GM19324 (cell line): ENCODE measurements at regions not wholly inside any gene's neighbourhood (a gene's known extent, or its start where the extent isn't known, plus 50 kb on each side); places are given as distances from the start of the nearest gene placed in this dataset.

Experiments
- ATAC-seq: cut with Tn5 transposase; IDR thresholded peaks from one replicate; pipeline ENCODE4 v1.9.1; 2021; ENCODE audit warnings: mild to moderate bottlenecking, moderate library complexity; ENCODE audit not compliant: unreplicated experiment, low FRiP score

DNA sequence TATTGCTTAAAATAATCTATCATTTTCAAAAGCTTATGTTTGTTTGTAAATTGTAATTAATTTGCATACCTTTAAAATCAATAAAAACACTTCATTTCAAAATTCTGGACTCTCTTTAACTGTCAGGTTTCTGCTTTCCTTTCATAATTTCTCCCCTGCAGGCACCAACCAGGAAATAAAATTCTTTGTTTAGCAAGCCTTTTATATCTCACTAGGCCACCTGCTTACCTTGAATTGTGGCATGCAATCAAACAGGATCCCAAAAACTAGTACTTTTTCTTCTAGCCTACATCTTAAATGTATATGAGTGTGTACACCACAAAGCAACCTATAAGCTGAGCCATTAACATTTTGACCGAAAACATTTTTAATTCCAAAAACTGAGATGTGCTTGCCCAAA is 233.1 kb downstream of the NR4A2 start:
- ATAC-seq: no peak

GRCh38 chr2:156098506-156098905 is 234.0 kb downstream of the NR4A2 start:
- no peak for ATAC-seq

GRCh38 chr2:156088587-156088986 is 243.9 kb downstream of the NR4A2 start:
- ATAC-seq: no peak

DNA sequence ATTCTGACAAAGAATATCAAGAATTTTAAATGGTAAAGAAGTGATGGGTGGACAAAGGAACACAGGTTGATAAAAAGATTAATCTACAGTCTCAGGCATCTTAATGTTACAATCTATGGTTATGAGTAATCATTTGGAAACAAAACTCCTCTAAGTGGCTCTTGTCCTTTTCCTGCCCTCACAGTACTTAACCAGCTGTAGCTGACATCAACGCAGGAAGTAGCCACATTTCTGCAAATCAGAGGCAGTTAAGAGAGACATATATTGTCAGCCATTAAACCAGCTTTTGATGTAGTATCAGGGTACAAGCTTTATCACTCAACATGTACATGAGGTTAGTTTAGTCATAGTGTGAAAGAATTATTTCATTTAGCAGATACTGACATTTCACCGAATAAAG is 244.6 kb downstream of the NR4A2 start:
- ATAC-seq: no peak

DNA sequence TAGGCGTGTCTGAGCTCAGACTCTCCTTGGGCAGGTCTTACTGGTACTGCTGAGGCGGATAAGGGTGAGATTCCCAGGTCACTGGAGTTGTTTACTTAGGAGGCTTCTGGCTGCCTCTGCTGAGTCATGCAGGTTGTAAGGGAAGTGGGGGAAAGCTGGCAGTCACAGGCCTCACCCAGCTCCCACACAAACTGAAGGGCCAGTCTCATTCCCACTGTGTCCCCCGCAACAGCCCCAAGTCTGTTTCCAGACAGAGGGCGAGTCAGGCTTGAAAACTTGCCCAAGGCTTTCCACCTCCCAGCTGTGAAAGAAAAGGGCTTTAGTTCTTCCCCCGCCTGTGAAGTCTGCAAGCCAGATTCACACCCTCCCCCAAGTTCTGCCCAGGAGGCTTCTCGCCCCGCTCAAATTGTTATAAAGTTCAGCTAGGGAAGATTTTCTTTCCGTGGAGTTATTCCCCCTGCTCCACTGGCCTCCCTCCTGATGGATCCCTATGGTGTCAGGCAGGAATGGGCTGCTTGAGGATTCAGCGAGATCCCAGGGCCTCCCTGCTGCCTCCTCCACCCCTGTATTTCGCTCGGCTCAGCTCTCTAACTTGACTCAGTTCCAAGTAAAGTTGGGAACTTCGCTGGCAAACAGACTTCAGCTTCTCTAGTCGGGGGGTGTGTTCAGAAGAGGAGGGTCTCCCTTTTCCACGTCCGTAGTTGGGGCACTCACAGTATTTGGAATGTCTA is 248.6 kb downstream of the NR4A2 start:
- no peak for ATAC-seq

DNA sequence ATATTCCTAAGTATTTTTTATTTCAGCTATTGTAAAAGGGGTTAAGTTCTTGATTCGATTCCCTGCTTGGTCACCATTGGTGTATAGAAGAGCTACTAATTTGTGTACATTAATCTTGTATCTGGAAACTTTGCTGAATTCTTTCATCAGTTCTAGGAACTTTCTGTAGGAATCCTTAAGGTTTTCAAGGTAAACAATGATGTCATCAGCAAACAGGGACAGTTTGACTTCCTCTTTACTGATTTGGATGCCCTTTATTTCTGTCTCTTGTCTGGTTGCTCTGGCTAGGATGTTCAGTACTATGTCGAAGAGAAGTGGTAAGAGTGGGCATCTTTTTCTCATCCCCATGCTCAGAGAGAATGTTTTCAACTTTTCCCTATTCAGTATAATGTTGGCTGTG is 252.7 kb downstream of the NR4A2 start:
- ATAC-seq: no peak

DNA sequence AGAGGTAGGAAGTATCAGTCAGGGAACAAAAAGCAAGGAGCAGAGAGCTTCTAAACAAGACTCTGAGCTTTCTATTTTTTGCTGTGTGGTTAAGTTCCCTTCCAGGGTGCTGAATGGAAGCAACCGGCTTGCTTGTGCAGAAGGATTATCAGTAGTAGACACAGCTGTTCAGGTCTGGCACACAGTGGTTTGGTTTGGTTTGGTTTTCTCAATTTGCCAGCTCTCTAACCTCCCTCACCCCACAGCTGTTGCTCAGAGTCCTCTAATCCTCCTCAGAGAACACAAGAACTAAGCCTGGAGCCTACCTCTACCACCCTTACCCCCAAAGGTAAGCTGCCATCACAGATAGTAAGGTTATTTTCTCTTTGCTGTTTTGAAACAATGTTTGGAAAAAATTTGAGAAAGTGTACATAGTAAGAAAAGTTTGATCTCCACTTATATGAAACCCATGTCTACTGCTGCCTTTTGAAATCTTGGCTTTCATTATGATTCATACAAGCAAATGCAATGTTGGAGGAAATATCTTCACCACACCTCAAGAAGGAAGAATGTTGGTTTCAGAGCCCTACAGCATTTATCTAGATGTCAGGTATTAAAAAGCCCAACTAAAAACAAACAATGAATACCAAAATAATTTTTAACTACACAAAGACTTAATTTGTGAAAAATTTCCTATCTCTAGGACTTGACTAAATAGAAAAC is 255.3 kb downstream of the NR4A2 start:
- ATAC-seq: no peak

GRCh38 chr2:156065912-156066311 is 266.6 kb downstream of the NR4A2 start:
- no peak for ATAC-seq

DNA sequence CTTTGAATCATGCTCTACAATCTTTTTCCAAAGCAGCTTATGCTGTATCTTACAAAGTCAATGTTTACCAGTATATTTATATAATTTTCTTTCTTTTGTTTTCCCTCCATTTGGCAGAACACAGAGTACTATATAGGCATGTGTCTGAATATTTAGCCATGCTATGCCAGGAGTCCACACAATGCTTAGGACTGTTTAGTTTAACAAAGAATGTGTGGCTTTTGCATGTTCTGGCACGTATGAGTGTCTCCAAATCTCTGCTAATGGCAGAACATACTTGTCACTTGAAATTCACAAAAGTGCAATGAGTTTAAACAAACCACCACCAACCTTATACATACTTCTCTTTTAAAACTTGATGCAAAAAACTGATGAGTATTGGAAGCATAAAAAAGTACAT is 268.0 kb downstream of the NR4A2 start:
- ATAC-seq: no peak

GRCh38 chr2:156057647-156058046 is 274.9 kb downstream of the NR4A2 start:
- no peak for ATAC-seq

DNA sequence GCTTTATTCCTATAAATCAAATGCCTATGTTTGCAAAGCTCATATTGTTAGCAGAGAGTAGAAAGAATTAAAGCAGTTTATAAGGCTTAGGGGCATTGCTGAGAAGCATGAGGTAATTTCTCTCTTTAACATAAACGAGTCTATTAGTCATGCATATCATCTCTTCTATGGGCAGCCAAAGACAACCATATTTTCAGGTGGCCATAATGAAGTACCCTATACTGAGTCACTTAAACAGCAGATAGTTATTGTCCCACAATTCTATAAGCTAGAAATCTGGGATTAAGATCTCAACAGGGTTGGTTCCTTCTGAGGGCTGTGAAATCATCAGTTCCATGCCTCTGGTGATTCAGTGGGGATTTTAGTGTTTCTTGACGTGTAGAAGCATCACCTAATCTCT is 277.5 kb downstream of the NR4A2 start:
- no peak for ATAC-seq

GRCh38 chr2:156046900-156047299 is 285.6 kb downstream of the NR4A2 start:
- no peak for ATAC-seq

DNA sequence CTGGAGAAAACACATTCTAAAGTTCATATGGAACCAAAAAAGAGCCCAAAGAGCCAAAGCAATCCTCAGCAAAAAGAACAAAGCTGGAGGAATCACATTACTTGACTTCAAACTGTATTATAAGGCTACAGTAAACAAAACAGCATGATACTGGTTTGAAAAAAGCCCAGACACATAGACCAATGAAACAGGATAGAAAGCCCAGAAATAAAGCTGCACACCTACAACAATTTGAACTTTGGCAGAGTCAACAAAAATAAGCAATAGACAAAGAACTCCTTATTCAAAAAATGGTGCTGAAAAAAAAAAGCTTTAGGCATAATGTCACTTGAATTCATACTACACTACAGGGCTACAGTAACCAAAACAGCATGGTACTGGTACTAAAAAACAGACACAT is 289.6 kb downstream of the NR4A2 start:
- ATAC-seq: no peak

- no peak for ATAC-seq
Observed at GRCh38 chr2:156038021-156038420, 294.5 kb downstream of the NR4A2 start.

GRCh38 chr2:156037482-156037881 is 295.0 kb downstream of the NR4A2 start:
- no peak for ATAC-seq

DNA sequence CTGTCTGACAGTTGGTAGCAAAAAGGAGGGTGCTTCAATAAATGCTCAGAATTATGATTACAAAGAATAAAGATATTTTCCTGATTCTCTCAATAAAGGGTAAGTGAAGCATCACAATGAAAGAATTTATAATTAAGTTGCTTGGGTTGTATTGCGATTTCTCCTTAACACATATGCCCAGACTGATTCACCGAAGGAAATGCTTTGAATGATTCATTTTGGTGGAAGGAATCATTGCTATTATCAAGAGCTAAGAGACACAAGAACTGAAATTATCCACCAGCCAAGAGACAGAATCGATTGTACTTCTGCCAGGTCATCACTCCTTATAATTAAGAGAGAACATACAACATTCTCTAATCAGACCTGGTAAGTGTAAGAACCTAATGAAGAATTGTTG is 301.4 kb downstream of the NR4A2 start:
- ATAC-seq: no peak

DNA sequence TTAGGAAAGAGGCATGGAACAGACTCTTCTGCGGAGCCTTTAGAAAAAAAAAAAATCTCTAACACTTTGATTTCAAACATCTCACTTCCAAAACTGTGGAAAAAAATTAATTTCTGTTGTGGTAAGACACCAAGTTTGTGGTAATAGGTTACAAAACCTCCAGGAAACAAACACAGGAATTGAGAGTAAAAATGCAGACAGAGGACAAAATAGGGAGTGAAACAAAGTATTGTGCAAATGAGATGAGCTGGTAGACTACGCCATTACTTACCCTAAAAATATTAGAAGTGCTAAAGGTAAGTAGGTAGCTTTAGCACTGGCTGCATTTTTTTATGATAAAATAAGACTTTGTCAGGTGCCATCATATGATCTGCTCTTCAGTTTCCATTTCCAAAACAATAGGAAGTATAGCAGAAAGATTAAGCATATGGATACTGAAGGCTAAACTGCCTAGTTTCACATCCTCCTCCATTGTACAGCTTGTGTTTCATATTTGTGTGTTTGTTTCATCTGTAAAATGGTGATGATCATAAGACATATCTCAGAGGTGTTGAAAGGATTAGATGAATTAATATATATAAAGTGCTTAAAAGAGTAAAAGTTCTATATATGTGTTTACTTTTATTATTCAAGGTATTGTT is 309.2 kb downstream of the NR4A2 start:
- no peak for ATAC-seq

DNA sequence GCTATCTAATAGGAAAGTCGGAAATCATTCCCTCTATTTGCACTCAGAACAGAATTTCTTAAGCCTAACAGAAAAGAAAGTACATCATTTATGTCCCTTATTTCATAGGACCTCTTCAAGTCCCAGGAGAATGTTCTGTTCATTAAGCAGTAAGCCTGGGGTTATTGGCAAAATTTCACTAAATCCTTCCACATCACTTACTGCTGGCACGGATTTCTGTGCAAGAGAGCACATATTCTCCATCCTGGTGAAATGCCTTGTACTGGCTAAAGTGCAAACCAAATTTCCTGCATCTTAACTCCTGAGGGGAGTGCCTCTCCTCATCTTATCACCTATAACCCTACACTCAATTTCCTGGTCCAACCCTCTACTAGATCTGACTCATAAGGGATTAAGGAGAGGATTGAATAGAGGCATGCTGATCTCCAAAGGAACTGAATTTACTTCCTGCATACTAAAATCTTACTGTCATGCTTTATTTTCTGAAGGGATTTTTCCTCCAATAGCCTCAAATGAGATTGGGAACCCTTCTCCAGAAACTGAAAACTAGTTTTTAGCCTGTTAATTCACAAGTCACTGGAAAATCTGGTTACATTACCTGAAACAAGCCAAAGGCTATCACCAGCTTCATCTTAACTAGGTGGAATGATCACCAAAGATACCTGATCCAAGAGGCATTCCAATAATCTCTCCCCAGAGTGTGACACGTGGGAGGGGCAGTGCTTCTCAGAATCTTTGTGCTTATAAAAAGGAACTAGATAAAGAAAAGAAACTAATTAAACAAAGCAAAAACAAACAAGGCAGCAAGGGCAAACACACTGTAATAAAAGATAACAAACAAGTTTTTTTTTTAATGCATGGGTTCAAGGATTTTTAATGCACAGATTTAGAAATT is 311.1 kb downstream of the NR4A2 start:
- ATAC-seq: no peak

DNA sequence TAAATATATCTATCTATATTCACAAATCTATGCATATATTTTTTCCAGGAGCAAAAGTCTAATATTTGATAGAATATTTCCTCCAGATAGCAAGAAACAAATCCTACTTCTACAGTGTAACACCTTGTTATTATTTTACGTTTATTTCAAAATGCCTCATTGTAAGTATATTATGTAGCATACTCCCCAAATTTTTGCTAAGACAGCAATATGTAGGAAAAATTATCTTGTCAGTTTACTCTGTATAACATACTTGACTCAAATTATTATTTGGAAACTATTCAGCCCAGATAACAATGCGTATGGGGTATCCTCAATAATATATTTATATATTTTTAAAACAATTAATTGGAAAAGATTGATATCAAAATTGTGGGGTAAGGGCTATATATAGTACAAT is 313.2 kb downstream of the NR4A2 start:
- no peak for ATAC-seq

GRCh38 chr2:156017341-156017885 is 315.1 kb downstream of the NR4A2 start:
- no peak for ATAC-seq

GRCh38 chr2:156009293-156009692 is 323.2 kb downstream of the NR4A2 start:
- ATAC-seq: no peak
